CD4-positive, alpha-beta T cell treated with Interleukin-10 for 1 hour (primary cell): ENCODE measurements at regions not wholly inside any gene's neighbourhood (a gene's known extent, or its start where the extent isn't known, plus 50 kb on each side); places are given as distances from the start of the nearest gene placed in this dataset.
A peak's percentile ranks its signal among the peaks of the same experiment; 100 is the strongest.

Experiments used
- DNase-seq: peaks from one replicate; pipeline ENCODE4 v3.0.0-alpha.2; 2020

GRCh38 chr1:207971331-207972219 is 60.6 kb upstream of the CD34 start:
- DNase-seq = no peak

GRCh38 chr1:207970329-207971233 is 59.7 kb upstream of the CD34 start:
- DNase-seq = no peak

GRCh38 chr1:207969528-207969927 is 58.6 kb upstream of the CD34 start:
- DNase-seq = no peak

GRCh38 chr1:207968521-207969009 is 57.6 kb upstream of the CD34 start:
- DNase-seq = no peak

GRCh38 chr1:207967703-207968102 is 56.8 kb upstream of the CD34 start:
- no peak for DNase-seq

- DNase-seq = no peak
These were observed 55.6 kb upstream of the CD34 start for GRCh38 chr1:207966521-207966920.

- no peak for DNase-seq
These were observed 54.8 kb upstream of the CD34 start for GRCh38 chr1:207965392-207966387.

GRCh38 chr1:207964195-207964966 is 53.5 kb upstream of the CD34 start:
- DNase-seq = no peak

GRCh38 chr1:207963427-207964194 is 52.7 kb upstream of the CD34 start:
- DNase-seq = peak; percentile 85

- no peak for DNase-seq
These were observed 51.9 kb upstream of the CD34 start for GRCh38 chr1:207962716-207963426.
